HG02938 (cell line): ENCODE measurements at regions not wholly inside any gene's neighbourhood (a gene's known extent, or its start where the extent isn't known, plus 50 kb on each side); places are given as distances from the start of the nearest gene placed in this dataset.

Source experiments
- ATAC-seq: cut with Tn5 transposase; IDR thresholded peaks from one replicate; pipeline ENCODE4 v1.9.1; 2021; ENCODE audit warnings: mild to moderate bottlenecking, moderate library complexity; ENCODE audit not compliant: unreplicated experiment

DNA sequence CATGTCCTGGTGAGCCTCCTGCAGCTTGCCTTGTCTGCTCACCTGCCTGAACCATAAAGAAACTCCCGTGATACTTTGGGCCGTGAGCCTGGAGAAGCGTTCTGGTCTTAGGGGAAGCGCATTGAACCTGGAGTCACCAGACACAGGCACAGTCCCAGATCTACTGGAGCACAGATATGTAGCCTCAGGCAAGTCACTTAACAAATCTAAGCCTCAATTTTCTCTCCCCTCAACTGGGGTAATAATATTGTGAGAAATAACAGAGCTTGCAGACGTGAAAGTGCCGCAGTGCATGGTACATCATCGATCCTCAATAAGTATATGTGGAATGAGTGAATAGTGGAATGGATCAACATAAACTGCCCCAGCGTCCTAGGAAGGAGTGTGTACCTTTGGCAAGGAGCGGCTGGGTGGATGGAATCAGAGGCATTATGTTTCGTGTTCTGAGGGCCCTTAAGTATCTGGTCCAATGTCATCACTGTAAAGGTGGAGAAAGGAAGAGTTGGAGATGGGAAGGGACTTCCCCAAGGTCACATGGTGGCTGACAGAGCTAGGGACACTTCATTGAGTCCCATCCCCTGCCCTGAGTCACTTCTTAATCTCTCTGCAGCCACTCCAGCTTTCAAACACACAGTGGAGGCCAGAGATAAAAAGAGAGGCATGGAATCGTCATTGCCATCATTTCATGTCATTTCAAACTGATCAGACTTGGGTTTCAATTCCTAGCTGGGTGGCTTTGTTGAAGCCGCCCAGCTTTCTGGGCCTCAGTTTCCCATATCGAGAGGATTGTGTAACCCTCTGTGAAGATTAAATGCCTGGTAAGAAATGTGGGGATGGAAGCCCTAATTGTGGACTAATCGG lies 172.4 kb downstream of the DDX1 start:
- ATAC-seq, result no peak

DNA sequence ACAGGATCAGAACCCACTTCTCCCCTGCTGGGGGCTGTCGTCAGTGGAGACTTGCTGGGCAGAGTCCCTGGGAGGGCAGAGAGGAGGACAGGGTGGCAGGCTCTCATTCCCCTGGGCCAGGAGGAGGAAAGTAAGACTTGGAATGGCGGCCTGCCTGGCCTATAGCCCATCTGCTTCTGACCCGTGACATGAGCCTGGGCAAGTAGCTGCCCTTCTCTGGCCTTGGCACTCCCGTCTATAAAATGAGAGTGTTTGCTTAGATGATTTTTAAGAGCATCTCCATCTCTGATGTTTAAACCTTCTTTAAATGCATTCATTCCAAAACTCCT lies 173.0 kb downstream of the DDX1 start:
- no peak for ATAC-seq

DNA sequence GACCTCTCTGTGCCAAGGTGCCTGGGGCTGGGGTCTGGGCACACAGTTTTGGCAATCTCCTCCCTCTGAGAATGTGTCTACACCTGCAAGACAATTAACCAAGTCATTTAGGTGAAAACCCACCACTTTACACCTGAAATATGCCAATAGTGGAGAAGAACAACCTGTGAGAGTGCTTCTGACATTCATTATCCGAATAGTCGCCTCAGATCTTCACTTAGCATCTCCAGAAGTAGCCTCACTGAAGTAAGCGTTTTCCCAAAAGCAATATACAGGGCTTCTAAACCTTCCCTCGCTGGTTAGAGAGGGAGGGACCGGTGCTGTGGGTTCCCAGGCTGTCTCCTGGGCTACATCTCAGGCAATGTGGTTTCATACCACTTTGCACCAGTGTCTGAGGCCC lies 173.5 kb downstream of the DDX1 start:
- no peak for ATAC-seq

DNA sequence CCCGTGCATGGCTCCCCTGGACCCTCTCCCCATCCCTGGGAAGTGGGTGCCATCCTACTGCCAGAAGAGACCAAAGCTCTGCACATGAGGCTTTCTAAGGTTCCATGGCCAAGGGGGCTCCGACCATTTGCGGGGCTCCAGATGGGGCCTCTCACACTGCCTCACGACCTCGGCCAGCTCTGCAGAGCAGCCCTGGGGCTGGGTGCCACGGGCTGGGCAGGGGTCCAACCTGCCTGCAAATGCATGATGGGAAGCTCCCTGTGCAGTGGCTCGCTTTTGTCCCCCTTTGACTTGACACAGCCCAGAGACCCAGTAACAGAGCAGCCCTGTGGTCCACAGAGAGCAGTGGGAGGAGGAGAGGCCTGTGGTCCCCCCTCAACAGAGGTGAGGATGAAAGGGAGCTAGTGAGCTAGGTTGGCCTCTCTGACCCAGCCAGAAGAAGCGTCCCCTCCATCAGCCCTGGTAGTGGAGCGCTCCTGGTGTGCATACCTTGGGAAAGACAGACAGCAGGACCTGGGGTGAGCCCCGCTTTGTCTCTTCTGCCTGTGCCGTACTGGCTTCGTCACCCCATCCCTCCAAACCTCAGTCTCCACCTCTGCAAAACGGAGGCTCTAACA lies 174.1 kb downstream of the DDX1 start:
- no peak for ATAC-seq

DNA sequence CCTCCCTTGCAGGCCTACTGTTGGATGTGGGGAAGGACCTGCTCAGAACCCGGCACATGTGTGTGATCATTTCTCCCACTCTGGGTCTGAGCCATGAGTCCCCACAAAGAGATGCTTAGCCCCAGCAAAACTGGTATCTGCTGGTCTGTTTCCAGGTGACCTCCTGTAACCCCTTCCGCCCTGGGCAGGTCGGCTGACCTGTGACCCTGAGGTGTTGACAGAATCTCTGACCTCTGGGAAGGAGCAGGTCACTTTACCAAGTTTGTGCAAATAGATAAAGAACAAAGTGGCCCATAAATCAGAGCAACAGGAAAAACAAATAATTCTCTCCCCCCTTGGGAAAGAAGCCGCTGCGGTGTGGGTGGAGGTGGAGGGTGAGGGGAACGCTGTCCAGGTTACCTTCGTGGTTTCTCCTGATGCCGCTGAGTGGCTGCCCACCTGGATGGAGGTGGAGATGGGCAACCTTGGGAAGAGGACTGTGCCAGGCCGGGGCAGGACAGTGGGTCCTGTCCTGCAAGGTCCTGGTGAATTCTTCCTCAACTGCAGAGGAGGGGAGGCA lies 174.0 kb upstream of the MYCN start:
- ATAC-seq, result no peak

DNA sequence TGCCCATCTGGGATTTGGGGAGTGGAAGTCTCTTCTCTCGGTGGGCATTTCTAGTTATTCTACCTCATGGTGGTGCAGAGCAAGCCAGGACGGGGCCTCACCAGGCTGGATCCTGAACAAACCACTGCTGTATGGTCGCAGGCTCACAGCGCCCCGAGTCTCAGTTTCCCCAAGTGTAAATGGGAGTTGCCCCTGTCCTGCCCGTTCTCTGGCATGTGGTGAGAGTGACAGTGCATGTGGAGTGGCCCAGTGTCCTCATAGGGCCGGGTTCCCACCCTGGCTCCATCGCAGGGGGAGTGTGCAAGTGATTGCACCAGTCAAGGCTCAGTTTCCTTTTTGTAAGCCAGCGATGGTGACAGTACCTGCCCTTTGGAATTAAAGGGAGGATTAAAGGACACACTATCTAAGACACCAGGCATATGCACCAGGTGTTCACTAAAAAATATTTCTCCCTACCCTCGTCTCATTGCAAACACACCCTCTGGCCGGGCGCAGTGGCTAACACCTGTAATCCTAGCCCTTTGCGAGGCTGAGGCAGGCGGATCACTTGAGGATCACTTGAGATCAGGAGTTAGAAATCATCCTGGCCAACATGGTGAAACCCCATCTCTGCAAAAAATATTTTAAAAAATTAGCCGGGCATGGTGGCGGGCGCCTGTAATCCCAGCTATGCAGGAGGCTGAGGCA lies 173.3 kb upstream of the MYCN start:
- ATAC-seq, result no peak

DNA sequence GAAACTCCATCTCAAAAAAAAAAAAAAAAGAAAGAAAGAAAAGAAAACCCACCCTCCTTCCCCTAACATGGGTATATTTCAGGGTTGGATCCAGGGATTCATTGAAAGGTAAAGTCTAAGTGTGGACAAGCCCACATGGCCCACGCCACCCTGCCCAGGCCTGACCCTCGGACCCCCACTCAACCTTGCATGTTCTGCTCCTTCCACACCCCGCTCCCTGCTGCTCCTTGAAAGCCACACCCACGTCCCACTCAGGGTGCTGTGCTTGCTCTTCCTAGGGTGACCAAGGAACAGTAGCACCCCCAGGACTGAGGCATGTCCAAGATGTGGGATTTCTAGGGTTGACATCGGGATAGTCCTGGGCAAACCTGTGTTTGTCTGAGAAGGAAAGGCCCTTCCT lies 172.7 kb upstream of the MYCN start:
- ATAC-seq, result no peak

DNA sequence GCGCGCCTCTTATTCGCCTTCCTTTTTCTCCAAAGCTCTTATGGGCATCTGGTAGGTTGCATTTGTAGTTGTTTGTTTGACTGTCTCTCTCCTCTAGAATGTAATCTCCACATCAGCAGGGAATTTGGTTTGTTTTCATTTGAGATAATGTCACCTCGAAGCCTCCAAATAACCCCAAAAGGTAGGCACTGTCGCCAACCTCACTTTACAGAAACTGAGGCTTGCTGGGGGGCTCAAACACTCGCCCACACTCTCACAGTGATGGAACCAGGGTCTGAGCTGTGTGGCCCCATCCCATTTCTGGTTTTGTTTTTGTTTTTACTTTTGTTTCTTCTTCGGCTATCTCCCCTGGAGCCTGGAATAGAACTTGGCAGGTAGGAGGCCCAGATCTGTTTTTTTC lies 172.2 kb upstream of the MYCN start:
- no peak for ATAC-seq

DNA sequence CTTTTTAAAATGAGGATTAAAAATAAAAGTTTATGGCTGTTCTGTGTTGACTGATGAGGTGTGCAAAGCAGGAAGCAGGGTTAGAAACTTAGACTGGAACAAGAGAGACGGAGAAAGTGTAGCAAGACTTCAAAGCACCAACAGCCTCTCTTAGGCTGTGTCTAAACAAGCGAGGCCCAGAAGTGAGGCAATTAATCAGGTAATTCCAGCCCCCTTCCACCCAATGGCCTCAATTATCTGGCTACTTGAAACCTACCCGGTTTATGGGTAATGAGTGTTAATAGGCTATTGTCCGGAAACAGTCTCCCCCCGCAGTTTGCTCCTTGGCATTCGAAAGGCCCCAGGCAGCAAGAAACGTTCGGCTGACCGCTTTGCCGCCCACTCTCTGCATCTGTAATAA lies 171.7 kb upstream of the MYCN start:
- no peak for ATAC-seq

DNA sequence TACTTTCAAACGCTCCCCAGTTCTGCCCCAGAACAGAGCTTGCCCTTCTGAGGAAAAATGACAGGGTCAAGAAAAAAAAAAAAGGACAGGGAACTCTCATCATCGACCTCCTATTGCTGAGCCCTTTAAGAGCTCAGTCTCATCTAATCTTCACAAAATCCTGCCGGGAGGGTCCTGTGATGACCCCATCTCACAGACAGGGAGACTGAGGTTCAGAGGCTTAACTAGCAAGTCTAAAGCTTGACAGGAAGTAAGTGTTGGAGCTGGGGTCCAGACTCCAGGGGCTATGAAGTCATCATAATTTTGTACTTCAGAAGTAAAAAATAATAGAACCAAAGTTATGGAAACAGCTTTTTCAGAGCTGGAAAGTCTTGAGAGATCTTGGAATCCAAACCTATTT lies 171.1 kb upstream of the MYCN start:
- no peak for ATAC-seq

DNA sequence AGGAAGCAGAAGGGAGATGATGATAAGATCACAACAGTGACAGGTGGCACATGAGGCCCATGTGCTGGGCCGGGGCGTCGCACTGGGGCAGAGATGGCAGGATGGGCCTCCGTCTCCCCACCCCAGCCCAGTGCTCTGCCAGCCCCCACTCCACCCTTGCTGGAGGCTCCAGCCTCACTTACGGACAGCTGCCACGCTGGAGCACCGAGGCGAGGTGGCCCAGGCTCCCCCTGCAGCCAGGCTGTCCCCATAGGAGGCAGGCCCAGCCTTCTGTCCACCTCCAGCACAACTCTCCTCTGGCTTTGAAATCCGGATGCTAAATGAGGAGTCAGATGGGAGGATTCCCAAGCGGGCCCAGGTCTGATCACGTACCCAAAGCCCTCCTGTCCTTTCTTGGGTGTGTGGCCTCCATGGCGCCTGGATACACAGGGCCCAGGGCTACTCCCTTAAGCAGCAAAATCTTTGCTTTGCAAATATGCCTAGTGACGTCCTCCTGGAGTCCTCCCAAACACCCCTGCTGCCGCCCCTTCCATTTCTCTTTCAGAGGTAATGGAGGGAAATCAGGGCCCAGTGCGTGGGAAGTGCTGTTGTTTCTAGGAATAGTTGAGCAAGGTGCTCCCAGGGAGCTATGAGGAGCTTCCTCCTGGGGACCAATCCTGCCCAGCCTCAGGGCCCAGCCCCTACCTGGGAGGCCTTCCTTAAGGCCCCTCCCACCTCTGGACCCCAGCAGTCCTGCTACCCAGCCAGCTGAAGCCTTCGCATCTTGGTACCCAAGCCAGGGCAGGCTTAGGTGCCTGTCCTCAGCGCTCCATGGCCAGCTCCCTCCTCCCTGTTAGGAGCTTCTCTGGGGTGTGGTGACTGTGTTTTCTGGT lies 170.4 kb upstream of the MYCN start:
- no peak for ATAC-seq

DNA sequence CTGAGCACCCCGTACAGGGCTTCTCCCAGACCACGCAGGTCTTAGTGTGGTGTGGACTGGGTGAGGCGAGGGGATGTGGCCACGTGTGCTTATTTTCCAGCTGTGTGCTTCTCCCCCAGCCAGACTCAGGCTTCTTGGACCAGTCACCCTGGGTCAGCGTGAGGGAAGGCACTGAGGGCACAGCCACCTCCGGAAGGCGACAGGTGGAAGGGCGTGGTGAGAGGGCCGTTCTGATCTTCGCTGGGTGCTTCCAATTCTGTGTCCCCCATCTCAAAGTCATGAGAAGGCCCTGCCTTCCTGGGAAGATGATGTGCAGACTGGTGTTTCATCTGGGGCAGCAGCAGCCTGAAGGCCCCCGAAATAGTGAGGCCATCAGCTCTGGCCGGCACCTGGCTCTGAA lies 169.7 kb upstream of the MYCN start:
- ATAC-seq, result no peak

DNA sequence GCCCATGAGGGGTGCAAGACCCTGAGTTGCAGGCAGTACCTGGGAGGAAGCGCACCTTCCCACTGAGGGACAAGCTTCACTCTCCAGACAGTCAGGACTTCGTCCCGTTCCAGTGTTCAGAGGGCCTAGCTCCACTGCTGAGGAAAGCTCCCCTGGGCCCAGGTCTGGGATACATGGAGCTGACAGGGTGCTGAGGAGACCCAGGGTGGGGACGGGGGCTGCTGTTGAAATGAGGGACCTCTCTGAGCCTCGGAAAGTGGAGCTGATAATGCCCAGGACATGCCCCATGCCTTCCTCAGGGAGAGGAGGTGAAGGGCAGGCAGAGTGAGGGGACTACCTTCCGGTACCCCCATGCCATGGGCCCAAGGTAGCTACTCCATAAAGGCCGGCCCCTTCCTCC lies 169.2 kb upstream of the MYCN start:
- ATAC-seq, result no peak

DNA sequence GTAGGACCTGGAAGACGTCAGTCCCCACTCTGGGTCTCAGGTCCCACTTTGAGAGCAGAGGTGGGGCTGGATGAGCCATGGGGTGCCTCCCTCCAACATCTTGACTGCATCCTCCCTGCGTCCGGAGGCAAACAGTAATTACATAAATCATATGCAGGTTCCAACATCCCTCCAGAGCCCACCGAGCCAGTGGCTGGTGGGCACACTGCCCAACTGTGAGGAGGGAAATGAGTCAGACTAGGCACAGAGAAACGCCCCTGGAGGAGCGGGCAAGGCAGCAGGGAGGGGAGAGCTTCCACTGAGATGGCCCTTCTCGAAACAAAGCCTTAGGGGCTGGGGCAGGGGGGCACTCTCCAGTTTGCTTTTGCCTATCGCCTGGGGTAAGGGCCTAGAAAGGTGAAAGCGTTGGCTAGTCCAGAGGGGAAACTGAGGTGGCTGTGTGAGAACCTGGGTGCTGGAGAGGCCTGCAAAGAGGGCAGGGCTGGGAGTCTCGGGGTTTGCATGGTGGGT lies 168.2 kb upstream of the MYCN start:
- ATAC-seq, result no peak

DNA sequence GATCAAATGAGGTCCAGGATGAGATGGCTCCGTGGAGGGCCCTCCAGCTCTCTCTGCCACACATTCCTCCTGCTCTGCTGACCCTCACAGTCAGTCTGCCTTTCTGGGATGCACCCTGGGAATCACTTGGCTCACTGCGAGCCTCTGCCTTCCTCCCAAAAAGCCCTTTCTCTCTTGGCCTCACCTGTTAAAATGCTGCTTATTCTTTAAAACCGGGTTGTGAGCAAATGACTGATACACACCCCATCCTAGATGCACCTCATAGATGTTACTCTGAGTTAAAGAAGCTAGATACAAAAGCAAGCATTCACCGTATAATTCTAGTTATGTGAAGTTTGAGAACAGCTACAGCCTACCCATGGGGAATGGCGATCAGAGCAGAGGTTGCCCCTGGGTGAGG lies 167.7 kb upstream of the MYCN start:
- no peak for ATAC-seq

DNA sequence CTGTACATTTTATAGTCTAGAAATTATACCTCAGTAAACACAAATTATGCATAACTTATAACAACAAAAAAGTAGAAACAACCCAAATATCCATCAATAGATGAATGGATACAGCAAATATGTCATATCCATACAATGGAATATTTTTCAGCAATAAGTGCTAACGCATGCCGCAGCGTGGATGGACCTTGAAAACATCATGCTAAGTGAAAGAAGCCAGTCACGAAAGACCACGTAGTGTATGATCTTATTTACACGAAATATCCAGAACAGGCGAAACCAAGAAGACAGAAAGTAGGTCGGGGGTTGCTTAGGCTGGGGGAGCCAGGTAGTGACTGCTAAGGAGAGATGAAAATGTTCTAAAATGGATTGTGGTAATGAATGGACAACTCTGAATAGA lies 167.1 kb upstream of the MYCN start:
- ATAC-seq, result no peak

DNA sequence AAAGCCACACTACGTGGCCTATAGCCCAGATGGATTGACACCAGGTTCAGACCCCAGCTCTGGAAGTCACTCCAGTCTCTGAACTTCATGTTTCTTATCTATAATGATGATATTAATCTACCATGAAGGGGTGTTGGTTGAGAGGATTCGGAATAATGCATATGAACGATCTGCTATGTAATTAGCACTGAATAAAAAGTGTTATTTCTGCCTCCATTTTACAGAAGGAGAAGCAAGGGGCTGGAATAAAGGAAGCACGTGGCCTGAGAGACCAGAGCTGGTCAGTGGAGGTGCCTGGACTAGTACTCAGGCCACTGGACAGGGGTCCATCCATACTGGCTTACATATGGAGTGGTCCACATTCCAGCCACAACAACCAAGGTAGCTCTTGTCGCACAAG lies 166.5 kb upstream of the MYCN start:
- no peak for ATAC-seq

DNA sequence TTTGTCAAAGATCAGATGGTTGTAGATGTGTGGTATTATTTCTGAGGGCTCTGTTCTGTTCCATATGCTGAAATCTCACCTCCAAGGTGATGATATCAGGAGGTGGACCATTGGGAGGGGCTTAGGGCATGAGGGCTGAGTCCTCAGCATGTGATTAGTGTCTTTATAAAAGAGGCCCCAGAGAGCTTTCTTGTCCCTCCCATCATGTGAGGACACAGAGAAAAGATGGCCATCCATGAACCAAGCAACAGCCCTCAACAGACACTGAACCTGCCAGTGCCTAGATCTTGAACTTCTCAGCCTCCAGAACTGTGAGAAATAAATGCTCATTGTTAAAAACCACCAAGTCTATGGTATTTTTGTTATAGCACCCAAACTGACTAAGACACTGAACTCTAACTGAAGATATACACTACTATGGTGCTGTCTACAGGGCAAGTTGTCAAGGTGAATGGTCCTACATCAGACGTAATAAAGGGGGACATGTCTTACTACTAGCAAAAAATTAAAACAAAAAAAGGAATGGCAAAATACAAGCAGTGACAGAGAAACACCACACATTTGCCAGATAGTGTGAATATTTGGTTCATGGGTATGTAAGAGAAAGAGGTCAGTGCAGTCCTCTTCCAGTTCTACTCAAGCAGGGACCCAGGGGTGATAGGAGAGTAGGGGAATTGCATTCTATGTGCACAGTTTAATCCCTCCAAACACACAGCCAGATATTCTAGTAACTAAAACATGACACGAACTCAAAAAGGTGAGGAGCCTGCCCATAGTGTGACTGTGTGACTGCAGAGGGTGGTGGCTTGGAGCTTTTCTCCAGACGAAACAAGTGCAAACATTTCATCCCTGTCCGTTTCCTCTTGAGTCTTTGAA lies 164.4 kb upstream of the MYCN start:
- no peak for ATAC-seq

DNA sequence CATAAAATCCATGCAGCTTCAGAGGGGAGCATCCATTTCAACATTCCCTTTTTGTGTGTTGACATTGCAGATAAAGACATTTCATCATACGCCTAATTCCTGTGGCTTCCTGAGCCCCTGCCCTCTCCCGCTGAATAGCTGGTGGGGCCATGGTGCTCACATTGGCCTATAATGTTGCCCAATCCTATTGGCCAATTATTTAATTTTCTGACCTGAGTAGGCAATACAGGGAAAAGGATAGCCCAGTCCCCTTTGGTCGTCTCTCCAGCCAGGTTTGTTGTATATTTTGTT lies 163.8 kb upstream of the MYCN start:
- no peak for ATAC-seq
